ENCODE measurements at regions not wholly inside any gene's neighbourhood (a gene's known extent, or its start where the extent isn't known, plus 50 kb on each side); places are given as distances from the start of the nearest gene placed in this dataset.

GRCh38 chr7:23970193-23970592, 260.2 kb downstream of the STK31 start:
- Histone ChIP-seq H3K4me3 (no peak overlapping the region), H3K27me3 (no peaks in the 10 kb centered on the region), H3K9me3 (no peaks in the 10 kb centered on the region), H3K36me3 (no peaks in the 10 kb centered on the region), H3K27ac (no peak overlapping the region), H3K4me1 (no peaks in the 10 kb centered on the region)
- no peak for DNase-seq
- 62 to 71% methylated on average over 2 of the region's 2 CpGs for WGBS, 2 donors
- TF ChIP-seq CTCF (IDR thresholded peaks at IDR 0.05), result no peak
- no peak for TF ChIP-seq POLR2A (IDR thresholded peaks at IDR 0.05)
- intact Hi-C loops (cut with DNase I), result no loop called here

GRCh38 chr7:23971031-23971430, 261.0 kb downstream of the STK31 start:
- Histone ChIP-seq H3K36me3 (no peaks in the 10 kb centered on the region), H3K4me1 (no peaks in the 10 kb centered on the region), H3K27me3 (no peaks in the 10 kb centered on the region), H3K27ac (no peak overlapping the region), H3K4me3 (no peak overlapping the region), H3K9me3 (no peaks in the 10 kb centered on the region)
- intact Hi-C loops (cut with DNase I), result no loop called here
- no peak for DNase-seq
- 67 to 74% methylated on average over 3 of the region's 3 CpGs for WGBS, 2 donors
- no peak for TF ChIP-seq POLR2A (IDR thresholded peaks at IDR 0.05)
- TF ChIP-seq CTCF (IDR thresholded peaks at IDR 0.05), result no peak

GRCh38 chr7:23972057-23972456, 262.0 kb downstream of the STK31 start:
- Histone ChIP-seq H3K4me1 (no peaks in the 10 kb centered on the region), H3K27me3 (no peaks in the 10 kb centered on the region), H3K4me3 (no peak overlapping the region), H3K36me3 (no peaks in the 10 kb centered on the region), H3K27ac (no peak overlapping the region), H3K9me3 (no peaks in the 10 kb centered on the region)
- intact Hi-C loops (cut with DNase I), result no loop called here
- WGBS, 2 donors, result 88 to 93% methylated on average over 3 of the region's 3 CpGs
- TF ChIP-seq CTCF (IDR thresholded peaks at IDR 0.05) (no peak), POLR2A (IDR thresholded peaks at IDR 0.05) (no peak)
- DNase-seq, result no peak

- no peaks in the 10 kb centered on the region for H3K9me3 ChIP-seq
- no peaks in the 10 kb centered on the region for H3K36me3 ChIP-seq
- DNase-seq, result no peak
- no peaks in the 10 kb centered on the region for H3K4me1 ChIP-seq
- intact Hi-C loops (cut with DNase I), result no loop called here
- H3K4me3 ChIP-seq, result no peak overlapping the region
- H3K27ac ChIP-seq, result no peak overlapping the region
- no peaks in the 10 kb centered on the region for H3K27me3 ChIP-seq
- WGBS, 2 donors, result 56 to 65% methylated on average over 2 to 3 of the region's 3 CpGs
- TF ChIP-seq CTCF (IDR thresholded peaks at IDR 0.05) (no peak), POLR2A (IDR thresholded peaks at IDR 0.05) (no peak)
These were observed 263.2 kb downstream of the STK31 start for GRCh38 chr7:23973264-23973663.

- H3K4me3 ChIP-seq, result no peak overlapping the region
- no peaks in the 10 kb centered on the region for H3K36me3 ChIP-seq
- intact Hi-C loops (cut with DNase I), result no loop called here
- H3K27ac ChIP-seq, result no peak overlapping the region
- no peaks in the 10 kb centered on the region for H3K9me3 ChIP-seq
- H3K27me3 ChIP-seq, result no peaks in the 10 kb centered on the region
- no peaks in the 10 kb centered on the region for H3K4me1 ChIP-seq
- TF ChIP-seq POLR2A (IDR thresholded peaks at IDR 0.05) (no peak), CTCF (IDR thresholded peaks at IDR 0.05) (no peak)
- DNase-seq, result no peak
These were observed 270.1 kb downstream of the STK31 start for GRCh38 chr7:23980081-23980480.
